Heart left ventricle (tissue), 13 donors: ENCODE measurements at regions not wholly inside any gene's neighbourhood (a gene's known extent, or its start where the extent isn't known, plus 50 kb on each side); places are given as distances from the start of the nearest gene placed in this dataset.

ENCODE experiments used
- POLR2A ChIP-seq, 2 donors: fragments of 450-650 bp; IDR thresholded peaks; one replicate each; pipeline ENCODE4 v1.6.1; 2017; ENCODE audit warnings: antibody characterized with exemption in 2 of 2, mild to moderate bottlenecking in 2 of 2, moderate library complexity in 2 of 2
- TF ChIP-seq, protein P1 (sequence below), 12 donors: fragments of 200-600 bp; sonication (generic) in 4 of 12; IDR thresholded peaks; one replicate each; pipeline versions ENCODE4 v1.5.0 to v1.8.0; 2018 to 2022; ENCODE audit warnings: antibody characterized with exemption in 12 of 12, mild to moderate bottlenecking in 5 of 12
- donor health status: ischemic (EF 13 %, LVEDD 7.1; RV severe dilation, severe dysfunction).
- donor health status: DM: no; HTN: yes; CAD: no.
- donor health status: DM: no; HTN: no; CAD: no.
- donor health status: ischemic (EF 25% LVEDD 6.9; RV normal size, moderate dysfunction).
- donor health status: ischemic (EF 25% LVEDD 5.7; RV mildly dilated, moderate dysfunction).
- donor health status: ischemic (EF 35%, LVEDD 5.7; RV mildly dilated, moderate dysfunction).
- donor health status: nonischemic (EF 11% LVEDD 7.7; RV severe dilation, severe dysfunction).
- donor health status: DM: yes; HTN: yes; CAD: no.
- donor health status: PGD.
- donor health status: ischemic (EF 29% LVEDD 5.4; RV normal size, mild dysfunction).
- donor health status: nonischemic (EF 23%, LVEDD 6.1; RV moderate dilation, normal function).

DNA sequence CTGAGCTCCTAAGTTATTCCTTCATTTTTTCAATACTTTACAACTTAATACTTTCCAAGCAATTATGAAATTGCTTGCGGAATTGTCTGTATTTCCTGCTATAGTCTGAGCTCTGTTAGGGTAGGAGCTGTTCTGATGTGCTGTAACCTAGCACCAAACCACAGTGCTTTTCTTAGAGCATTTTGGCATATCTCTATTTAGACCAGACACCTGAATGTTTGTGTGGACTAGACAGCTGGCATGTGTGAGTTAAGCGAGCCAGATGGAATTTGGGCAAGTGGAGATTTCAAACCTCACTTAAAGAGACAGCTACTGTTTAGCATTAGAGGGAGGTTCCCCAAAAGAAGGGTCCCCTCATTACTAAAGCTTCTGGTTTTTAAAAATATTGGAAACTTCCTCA, 106.1 kb downstream of the RWDD3 start:
- no peak for TF ChIP-seq POLR2A (IDR thresholded peaks at IDR 0.05)
- TF ChIP-seq, protein P1, sequence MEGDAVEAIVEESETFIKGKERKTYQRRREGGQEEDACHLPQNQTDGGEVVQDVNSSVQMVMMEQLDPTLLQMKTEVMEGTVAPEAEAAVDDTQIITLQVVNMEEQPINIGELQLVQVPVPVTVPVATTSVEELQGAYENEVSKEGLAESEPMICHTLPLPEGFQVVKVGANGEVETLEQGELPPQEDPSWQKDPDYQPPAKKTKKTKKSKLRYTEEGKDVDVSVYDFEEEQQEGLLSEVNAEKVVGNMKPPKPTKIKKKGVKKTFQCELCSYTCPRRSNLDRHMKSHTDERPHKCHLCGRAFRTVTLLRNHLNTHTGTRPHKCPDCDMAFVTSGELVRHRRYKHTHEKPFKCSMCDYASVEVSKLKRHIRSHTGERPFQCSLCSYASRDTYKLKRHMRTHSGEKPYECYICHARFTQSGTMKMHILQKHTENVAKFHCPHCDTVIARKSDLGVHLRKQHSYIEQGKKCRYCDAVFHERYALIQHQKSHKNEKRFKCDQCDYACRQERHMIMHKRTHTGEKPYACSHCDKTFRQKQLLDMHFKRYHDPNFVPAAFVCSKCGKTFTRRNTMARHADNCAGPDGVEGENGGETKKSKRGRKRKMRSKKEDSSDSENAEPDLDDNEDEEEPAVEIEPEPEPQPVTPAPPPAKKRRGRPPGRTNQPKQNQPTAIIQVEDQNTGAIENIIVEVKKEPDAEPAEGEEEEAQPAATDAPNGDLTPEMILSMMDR (IDR thresholded peaks at IDR 0.05): no peak
